ENCODE measurements at regions not wholly inside any gene's neighbourhood (a gene's known extent, or its start where the extent isn't known, plus 50 kb on each side); places are given as distances from the start of the nearest gene placed in this dataset.

- WGBS: 26% methylated on average over 3 of the region's 3 CpGs
- H3K4me1 ChIP-seq: no peaks in the 10 kb centered on the region
- H3K27me3 ChIP-seq: peaks cover 0 to 42% (median 0%) of the 10 kb centered on the region in 4 donors
- H3K27ac ChIP-seq (replicated peaks in 1 of 4): no peak overlapping the region
- intact Hi-C loops (cut with DNase I): no loop called here
- H3K4me3 ChIP-seq: no peak overlapping the region
- DNase-seq (ENCODE audit: extremely low spot score): no peak
- no peaks in the 10 kb centered on the region for H3K36me3 ChIP-seq
- TF ChIP-seq CTCF (IDR thresholded peaks at IDR 0.05): no peak
- no peak for TF ChIP-seq POLR2A (IDR thresholded peaks at IDR 0.05; ENCODE audit: low read depth)
- no peak for TF ChIP-seq POLR2AphosphoS5 (IDR thresholded peaks at IDR 0.05)
- TF ChIP-seq EP300 (IDR thresholded peaks at IDR 0.05): no peak
- H3K9me3 ChIP-seq: no peaks in the 10 kb centered on the region
Measured at GRCh38 chr12:118866346-118866745, 115.0 kb upstream of the SRRM4 start.

- WGBS: 62% methylated on average over 2 of the region's 2 CpGs
- H3K9me3 ChIP-seq: no peaks in the 10 kb centered on the region
- peaks cover 0 to 29% (median 0%) of the 10 kb centered on the region in 4 donors for H3K27me3 ChIP-seq
- DNase-seq (ENCODE audit: extremely low spot score): no peak
- no peak overlapping the region for H3K4me3 ChIP-seq
- intact Hi-C loops (cut with DNase I): no loop called here
- no peaks in the 10 kb centered on the region for H3K36me3 ChIP-seq
- no peaks in the 10 kb centered on the region for H3K4me1 ChIP-seq
- no peak overlapping the region for H3K27ac ChIP-seq (replicated peaks in 1 of 4)
- no peak for TF ChIP-seq CTCF (IDR thresholded peaks at IDR 0.05)
- no peak for TF ChIP-seq POLR2A (IDR thresholded peaks at IDR 0.05; ENCODE audit: low read depth)
- no peak for TF ChIP-seq EP300 (IDR thresholded peaks at IDR 0.05)
- TF ChIP-seq POLR2AphosphoS5 (IDR thresholded peaks at IDR 0.05): no peak
Measured at GRCh38 chr12:118870551-118870950, 110.8 kb upstream of the SRRM4 start.

- H3K27ac ChIP-seq (replicated peaks in 1 of 4): no peak overlapping the region
- DNase-seq (ENCODE audit: extremely low spot score): no peak
- H3K4me1 ChIP-seq: no peaks in the 10 kb centered on the region
- H3K27me3 ChIP-seq: peaks cover 0 to 20% (median 0%) of the 10 kb centered on the region in 4 donors
- 20% methylated on average over 6 of the region's 6 CpGs for WGBS
- H3K36me3 ChIP-seq: no peaks in the 10 kb centered on the region
- no peaks in the 10 kb centered on the region for H3K9me3 ChIP-seq
- TF ChIP-seq POLR2A (IDR thresholded peaks at IDR 0.05; ENCODE audit: low read depth) (no peak), CTCF (IDR thresholded peaks at IDR 0.05) (no peak)
- intact Hi-C loops (cut with DNase I): no loop called here
- H3K4me3 ChIP-seq: no peak overlapping the region
Measured at GRCh38 chr12:118874698-118875548, 106.4 kb upstream of the SRRM4 start.

GRCh38 chr12:118880720-118881493 lies 100.4 kb upstream of the SRRM4 start:
- Histone ChIP-seq H3K4me3 (no peak overlapping the region), H3K9me3 (no peaks in the 10 kb centered on the region), H3K27ac (replicated peaks in 1 of 4) (no peak overlapping the region), H3K36me3 (no peaks in the 10 kb centered on the region), H3K4me1 (no peaks in the 10 kb centered on the region), H3K27me3 (peaks cover 0 to 15% (median 0%) of the 10 kb centered on the region in 4 donors)
- 68% methylated on average over 5 of the region's 5 CpGs for whole genome bisulfite sequencing
- DNase-seq (ENCODE audit: extremely low spot score): no peak
- TF ChIP-seq CTCF (IDR thresholded peaks at IDR 0.05) (no peak), EP300 (IDR thresholded peaks at IDR 0.05) (no peak), POLR2AphosphoS5 (IDR thresholded peaks at IDR 0.05) (no peak), POLR2A (IDR thresholded peaks at IDR 0.05; ENCODE audit: low read depth) (no peak)
- intact Hi-C loops (cut with DNase I): no loop called here
